ENCODE measurements at regions not wholly inside any gene's neighbourhood (a gene's known extent, or its start where the extent isn't known, plus 50 kb on each side); places are given as distances from the start of the nearest gene placed in this dataset. TPM values are rescaled to one million over a fixed set of nuclear protein-coding genes. Genes with fewer than 3 reads are reported as not detected.

DNA sequence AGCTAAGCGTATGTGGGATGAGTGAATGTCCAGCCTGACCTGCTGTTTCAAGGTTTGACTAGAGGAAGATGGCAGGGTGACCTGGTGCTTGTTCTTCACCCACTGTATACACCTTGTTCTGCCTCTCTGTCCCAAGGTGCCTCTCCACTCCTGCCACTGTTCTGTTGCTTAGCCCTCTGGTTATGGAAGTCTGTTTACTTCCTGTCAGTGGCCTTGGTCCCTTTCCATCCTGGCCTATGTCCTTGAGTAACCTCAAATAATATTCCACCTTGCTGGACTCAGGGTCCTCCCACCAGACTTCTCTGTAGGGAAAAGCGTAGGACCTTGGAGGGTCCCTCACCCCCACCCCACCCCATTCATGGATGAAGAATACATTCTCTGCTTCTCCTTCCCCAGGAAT is 73.2 kb upstream of the SALL1 start:
- no peak overlapping the region for H3K4me3 ChIP-seq (ENCODE audit: low read depth, low read length)
- DNase-seq (ENCODE audit: low read depth) = no peak
- TF ChIP-seq, protein P1, sequence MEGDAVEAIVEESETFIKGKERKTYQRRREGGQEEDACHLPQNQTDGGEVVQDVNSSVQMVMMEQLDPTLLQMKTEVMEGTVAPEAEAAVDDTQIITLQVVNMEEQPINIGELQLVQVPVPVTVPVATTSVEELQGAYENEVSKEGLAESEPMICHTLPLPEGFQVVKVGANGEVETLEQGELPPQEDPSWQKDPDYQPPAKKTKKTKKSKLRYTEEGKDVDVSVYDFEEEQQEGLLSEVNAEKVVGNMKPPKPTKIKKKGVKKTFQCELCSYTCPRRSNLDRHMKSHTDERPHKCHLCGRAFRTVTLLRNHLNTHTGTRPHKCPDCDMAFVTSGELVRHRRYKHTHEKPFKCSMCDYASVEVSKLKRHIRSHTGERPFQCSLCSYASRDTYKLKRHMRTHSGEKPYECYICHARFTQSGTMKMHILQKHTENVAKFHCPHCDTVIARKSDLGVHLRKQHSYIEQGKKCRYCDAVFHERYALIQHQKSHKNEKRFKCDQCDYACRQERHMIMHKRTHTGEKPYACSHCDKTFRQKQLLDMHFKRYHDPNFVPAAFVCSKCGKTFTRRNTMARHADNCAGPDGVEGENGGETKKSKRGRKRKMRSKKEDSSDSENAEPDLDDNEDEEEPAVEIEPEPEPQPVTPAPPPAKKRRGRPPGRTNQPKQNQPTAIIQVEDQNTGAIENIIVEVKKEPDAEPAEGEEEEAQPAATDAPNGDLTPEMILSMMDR (IDR thresholded peaks at IDR 0.05; ENCODE audit: insufficient read depth, low read depth, low read length) = no peak

DNA sequence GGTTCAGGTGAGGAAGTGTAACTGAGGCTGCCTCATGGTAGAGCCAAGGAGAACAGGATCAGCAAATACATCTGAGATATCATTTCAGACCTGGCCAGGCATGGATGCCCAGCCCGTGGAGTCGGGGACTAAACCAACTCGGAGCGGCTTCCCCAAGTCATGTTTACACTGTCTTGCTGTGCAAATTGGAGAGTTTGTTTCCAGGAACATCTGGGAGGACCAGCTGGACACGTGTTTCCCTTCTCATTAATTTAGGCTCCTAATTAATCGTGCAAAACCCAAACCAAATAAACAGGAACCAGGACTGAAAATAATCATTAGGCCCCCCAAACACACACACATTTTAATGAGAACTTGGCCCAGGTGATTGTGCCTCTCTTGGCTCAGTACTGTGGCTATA is 70.9 kb upstream of the SALL1 start:
- no peak for DNase-seq (ENCODE audit: low read depth)
- no peak overlapping the region for H3K4me3 ChIP-seq (ENCODE audit: low read depth, low read length)
- TF ChIP-seq, protein P1 (IDR thresholded peaks at IDR 0.05; ENCODE audit: insufficient read depth, low read depth, low read length) = no peak

DNA sequence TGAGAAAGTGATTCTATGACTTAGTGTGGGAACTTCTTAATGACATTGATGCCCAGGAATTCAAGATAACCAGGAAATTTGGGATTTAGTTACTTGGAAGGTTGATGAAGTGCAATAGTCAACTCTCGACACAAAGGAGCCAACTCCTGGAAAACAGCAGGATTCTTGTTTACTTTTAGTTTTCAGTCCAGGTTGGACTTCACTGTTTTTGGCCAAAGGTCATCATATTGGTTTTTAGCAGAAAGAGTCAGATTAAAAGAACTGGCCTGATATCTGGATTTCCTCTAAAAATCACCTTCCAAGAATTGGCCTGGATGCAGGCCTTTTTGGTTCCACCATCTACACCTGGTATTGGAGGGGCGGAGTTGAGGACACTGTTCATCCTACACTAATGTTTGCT is 60.1 kb upstream of the SALL1 start:
- TF ChIP-seq, protein P1 (IDR thresholded peaks at IDR 0.05; ENCODE audit: insufficient read depth, low read depth, low read length) = no peak
- no peak overlapping the region for H3K4me3 ChIP-seq (ENCODE audit: low read depth, low read length)
- no peak for DNase-seq (ENCODE audit: low read depth)

DNA sequence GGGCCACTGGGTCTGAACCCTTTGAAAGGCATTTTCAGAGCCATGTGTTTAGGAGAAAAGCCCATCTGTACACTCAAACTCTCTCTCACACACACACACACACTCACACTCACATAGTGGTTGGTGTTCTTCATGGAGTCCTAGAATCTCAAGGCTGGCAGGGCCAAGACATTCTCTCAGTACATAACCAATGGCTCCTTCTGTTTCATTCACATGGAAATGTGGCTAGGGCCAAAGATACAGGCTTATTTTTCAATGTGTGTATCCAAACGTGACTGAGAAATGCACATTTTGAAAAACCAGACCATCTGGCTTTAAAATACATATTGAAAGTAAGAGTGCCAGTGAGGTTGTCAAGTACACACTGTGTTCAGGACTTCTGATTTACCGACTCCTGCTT is 59.0 kb upstream of the SALL1 start:
- TF ChIP-seq, protein P1 (IDR thresholded peaks at IDR 0.05; ENCODE audit: insufficient read depth, low read depth, low read length) = no peak
- DNase-seq (ENCODE audit: low read depth) = no peak
- no peak overlapping the region for H3K4me3 ChIP-seq (ENCODE audit: low read depth, low read length)

DNA sequence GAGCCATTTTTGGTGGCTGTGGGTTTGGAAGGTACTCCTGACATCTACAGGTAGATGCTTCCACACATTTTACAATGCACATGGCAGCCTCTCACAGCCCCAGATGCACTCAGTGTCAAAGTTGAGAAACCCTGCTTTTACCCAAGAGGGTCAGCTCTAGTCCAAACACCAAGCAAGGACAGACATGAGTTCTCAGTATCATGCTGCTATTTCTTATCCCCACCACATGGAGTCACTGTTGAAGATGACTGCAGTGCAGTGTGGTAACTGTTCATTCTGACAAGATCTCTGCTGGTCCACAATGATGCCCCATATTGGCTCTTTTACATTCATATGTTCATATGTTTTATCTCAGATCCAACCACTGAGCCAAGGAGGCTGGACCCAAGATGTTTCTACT is 50.5 kb upstream of the SALL1 start:
- TF ChIP-seq, protein P1 (IDR thresholded peaks at IDR 0.05; ENCODE audit: insufficient read depth, low read depth, low read length) = no peak
- no peak overlapping the region for H3K4me3 ChIP-seq (ENCODE audit: low read depth, low read length)
- no peak for DNase-seq (ENCODE audit: low read depth)

Small RNA genes in the stretch of these regions (small RNA-seq; reads per million reads assigned to genes)
- not detected for gene AC137527.1
